ENCODE measurements at regions not wholly inside any gene's neighbourhood (a gene's known extent, or its start where the extent isn't known, plus 50 kb on each side); places are given as distances from the start of the nearest gene placed in this dataset.

DNA sequence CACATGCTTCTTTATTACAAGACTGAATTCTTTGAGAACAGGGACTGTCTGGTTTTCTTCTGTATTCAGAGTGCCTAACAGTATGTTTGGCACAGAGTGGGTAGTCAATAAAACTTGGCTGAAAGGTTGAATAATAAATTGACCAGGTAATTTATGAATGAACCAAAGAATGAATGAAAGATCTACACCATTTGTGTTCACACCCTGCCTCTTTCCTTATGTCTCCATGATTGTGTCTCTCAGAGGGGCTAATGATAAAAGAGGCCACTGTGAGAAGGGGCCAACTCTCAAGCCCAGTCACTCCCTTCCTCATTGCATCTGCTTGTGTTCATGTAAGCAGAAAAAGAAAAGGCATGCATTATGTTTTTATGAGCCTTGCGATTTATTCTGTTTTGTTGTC lies 569.7 kb upstream of the TENM4 start:
- Histone ChIP-seq H3T11ph (ENCODE audit: low read length) (no peak overlapping the region), H2AFZ (ENCODE audit: low read length) (no peak overlapping the region), H3K56ac (ENCODE audit: insufficient read length, low read depth, low read length) (no peak overlapping the region), H4K8ac (replicated peaks; ENCODE audit: insufficient read length, low read depth, low read length) (no peak overlapping the region), H3K9ac (ENCODE audit: extremely low read depth, insufficient read length, low read length) (no peak overlapping the region), H2BK120ac (ENCODE audit: low read depth, low read length, poor library complexity, severe bottlenecking) (no peak overlapping the region), H2AK5ac (ENCODE audit: insufficient read length, low read length) (no peak overlapping the region), H3K79me1 (ENCODE audit: insufficient read depth, low read depth, low read length, poor library complexity, severe bottlenecking) (no peaks in the 10 kb centered on the region), H3K4ac (ENCODE audit: low read depth, low read length) (no peak overlapping the region), H3K27ac (ENCODE audit: insufficient read length, low read depth, low read length) (no peak overlapping the region), H2BK20ac (ENCODE audit: low read depth, low read length, poor library complexity, severe bottlenecking) (no peak overlapping the region), H3K4me1 (ENCODE audit: insufficient read depth, low read length) (no peaks in the 10 kb centered on the region), H3K79me2 (ENCODE audit: insufficient read depth, low read length) (no peaks in the 10 kb centered on the region), H3K14ac (ENCODE audit: insufficient read depth, low read length) (no peak overlapping the region), H3K23ac (ENCODE audit: insufficient read length, low read depth, low read length) (no peak overlapping the region), H3K27me3 (ENCODE audit: insufficient read depth, low read length) (no peaks in the 10 kb centered on the region), H3K23me2 (ENCODE audit: insufficient read length, low read depth, low read length, poor library complexity, severe bottlenecking) (no peaks in the 10 kb centered on the region), H4K20me1 (ENCODE audit: control insufficient read depth, insufficient read depth, insufficient read length) (no peaks in the 10 kb centered on the region), H2BK12ac (ENCODE audit: insufficient read length, low read depth, low read length) (no peak overlapping the region), H2BK5ac (ENCODE audit: insufficient read length, low read length) (no peak overlapping the region), H3K9me3 (ENCODE audit: control insufficient read depth, low read depth, low read length) (no peaks in the 10 kb centered on the region), H2BK15ac (ENCODE audit: low read depth, low read length) (no peak overlapping the region), H4K5ac (ENCODE audit: insufficient read length, low read depth, low read length) (no peak overlapping the region), H4K91ac (ENCODE audit: insufficient read length, low read depth, low read length) (no peak overlapping the region), H3K4me2 (ENCODE audit: insufficient read depth, insufficient read length, low read length) (no peak overlapping the region), H3K18ac (ENCODE audit: insufficient read length, low read depth, low read length) (no peak overlapping the region)
- no peaks in the 10 kb centered on the region for H3K9me3 Mint-ChIP-seq
- TF ChIP-seq, protein P1, sequence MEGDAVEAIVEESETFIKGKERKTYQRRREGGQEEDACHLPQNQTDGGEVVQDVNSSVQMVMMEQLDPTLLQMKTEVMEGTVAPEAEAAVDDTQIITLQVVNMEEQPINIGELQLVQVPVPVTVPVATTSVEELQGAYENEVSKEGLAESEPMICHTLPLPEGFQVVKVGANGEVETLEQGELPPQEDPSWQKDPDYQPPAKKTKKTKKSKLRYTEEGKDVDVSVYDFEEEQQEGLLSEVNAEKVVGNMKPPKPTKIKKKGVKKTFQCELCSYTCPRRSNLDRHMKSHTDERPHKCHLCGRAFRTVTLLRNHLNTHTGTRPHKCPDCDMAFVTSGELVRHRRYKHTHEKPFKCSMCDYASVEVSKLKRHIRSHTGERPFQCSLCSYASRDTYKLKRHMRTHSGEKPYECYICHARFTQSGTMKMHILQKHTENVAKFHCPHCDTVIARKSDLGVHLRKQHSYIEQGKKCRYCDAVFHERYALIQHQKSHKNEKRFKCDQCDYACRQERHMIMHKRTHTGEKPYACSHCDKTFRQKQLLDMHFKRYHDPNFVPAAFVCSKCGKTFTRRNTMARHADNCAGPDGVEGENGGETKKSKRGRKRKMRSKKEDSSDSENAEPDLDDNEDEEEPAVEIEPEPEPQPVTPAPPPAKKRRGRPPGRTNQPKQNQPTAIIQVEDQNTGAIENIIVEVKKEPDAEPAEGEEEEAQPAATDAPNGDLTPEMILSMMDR (conservative IDR thresholded peaks at IDR 0.05), result no peak
- no peaks in the 10 kb centered on the region for H3K4me1 Mint-ChIP-seq
- no peak overlapping the region for H3K4me3 Mint-ChIP-seq
- no peak overlapping the region for H3K27ac Mint-ChIP-seq
- H3K36me3 Mint-ChIP-seq (ENCODE audit: insufficient read depth in 1 of 3, low read depth in 3 of 3), result no peaks in the 10 kb centered on the region
- no peaks in the 10 kb centered on the region for H3K27me3 Mint-ChIP-seq (ENCODE audit: low read depth)
- WGBS (ENCODE audit: extremely low coverage, insufficient read length, low lambda C conversion rate), result no CpG with 5 or more reads among the region's 1 CpG
- DNase-seq, result no peak

All from H9 (cell line).